Left renal cortex interstitium (tissue), 4 donors: ENCODE measurements at regions not wholly inside any gene's neighbourhood (a gene's known extent, or its start where the extent isn't known, plus 50 kb on each side); places are given as distances from the start of the nearest gene placed in this dataset.
"Not testable (repeated sequence)": the region's sequence is repeated elsewhere in the genome, so short reads cannot be mapped to it uniquely, and the experiment has no call there.

ENCODE experiments used
- DNase-seq, 4 donors: peaks; one replicate each; pipeline ENCODE4 v3.0.0-alpha.2; 2013; ENCODE audit warnings: low read depth in 4 of 4, low spot score in 2 of 4, missing footprints in 1 of 4

- no peak for DNase-seq
These were observed 115.6 kb upstream of the CDH5 start for GRCh38 chr16:66250686-66251431.

DNA sequence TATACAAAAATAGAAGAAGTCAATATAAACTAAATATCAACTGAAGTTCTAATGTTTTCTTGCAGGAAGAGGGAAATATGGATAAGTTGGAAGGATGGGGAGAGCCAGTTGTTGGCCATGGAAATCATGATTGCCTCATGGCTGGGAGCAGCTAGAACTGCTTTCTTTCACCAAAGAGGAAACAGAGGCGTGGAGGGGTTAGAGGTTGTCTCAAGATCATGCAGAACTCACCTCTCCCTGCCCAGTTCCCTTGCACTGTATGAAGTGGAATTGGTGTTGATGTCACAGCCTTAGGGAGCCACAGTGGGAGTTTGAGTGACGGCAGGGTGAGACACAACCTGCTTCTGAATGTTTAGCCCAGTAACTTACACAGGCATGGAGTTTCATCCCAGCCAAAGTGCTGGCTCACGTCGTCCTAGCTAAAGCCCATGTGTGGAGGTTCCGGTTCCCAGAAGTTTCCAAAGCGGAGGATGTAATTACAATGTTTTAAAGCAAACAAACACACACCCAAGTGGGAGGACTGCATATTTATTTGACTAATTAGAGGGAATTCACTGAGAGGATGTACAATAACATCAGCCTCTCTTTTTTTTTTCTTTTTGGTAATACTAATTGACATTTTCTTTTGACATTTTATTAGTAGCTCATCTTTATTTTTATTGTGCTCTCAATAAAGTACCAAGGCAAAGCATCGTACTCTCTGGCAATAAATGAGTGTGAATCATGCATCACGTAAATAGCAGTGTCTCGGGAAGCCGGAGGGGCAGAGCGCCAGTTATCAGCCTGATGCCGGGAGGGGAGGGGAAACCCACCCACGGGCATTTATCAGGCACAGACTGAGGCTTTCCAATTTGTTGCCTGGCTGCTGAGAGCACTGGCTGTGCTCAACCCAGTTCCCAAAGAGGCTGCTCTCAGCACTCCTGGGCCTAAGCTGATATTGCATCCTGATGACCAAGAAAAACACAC, 118.7 kb upstream of the CDH5 start:
- DNase-seq = no peak

- DNase-seq = no peak
These were observed 120.6 kb upstream of the CDH5 start for GRCh38 chr16:66245868-66246267.

DNA sequence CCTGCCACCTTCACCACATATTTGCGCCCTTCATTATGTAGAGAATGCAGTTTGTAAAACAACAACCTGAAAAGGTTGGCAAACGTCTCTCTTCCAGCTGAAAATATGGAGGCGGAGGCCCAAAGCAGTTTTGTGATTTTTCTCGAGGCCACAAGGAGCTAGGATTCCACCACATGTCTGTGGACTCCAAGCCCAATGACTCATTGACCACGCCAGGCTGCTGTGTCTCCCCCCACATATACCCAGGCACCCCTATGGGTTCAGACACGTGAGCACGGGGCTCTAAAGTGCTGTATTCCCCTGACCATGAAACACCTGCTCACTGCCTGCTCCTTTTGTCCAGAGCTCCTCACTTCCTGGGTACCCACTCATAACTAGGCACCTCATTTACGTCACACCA, 121.4 kb upstream of the CDH5 start:
- no peak for DNase-seq

DNA sequence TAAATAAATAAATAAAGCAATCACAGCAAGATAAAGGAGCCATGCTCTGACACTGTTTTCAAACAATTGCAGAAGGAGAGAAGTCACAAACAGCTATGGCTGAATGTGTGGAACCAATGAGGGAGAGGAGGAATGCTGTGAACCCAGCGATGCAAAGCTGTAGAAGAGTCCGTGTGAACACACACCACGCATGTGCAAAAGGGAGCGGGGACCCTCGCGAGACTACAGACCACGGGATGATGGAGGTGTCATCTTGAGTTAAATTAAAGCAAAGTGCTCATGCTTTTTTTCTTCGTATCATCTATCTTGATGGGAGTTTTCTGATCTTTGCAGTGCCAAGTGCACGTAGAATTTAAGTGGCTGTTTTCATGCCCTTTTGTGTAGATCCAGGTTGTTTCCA, 123.8 kb upstream of the CDH5 start:
- no peak for DNase-seq

DNA sequence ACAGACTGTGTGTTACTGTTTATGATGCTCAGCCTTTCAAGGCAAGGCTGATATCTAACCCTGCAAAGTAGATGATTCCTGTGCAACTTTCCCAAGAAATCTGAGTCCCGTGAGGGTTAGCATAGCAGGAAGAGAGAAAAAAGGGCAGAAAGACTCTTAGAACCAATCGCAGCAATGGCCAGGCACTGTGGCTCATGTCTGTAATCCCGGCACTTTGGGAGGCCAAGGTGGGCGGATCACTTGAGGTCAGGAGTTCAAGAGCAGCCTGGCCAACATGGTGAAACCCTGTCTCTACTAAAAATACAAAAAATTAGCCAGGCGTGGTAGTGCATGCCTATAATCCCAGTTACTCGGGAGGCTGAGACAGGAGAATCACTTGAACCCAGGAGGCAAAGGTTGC, 124.3 kb upstream of the CDH5 start:
- not testable (repeated sequence) for DNase-seq

DNA sequence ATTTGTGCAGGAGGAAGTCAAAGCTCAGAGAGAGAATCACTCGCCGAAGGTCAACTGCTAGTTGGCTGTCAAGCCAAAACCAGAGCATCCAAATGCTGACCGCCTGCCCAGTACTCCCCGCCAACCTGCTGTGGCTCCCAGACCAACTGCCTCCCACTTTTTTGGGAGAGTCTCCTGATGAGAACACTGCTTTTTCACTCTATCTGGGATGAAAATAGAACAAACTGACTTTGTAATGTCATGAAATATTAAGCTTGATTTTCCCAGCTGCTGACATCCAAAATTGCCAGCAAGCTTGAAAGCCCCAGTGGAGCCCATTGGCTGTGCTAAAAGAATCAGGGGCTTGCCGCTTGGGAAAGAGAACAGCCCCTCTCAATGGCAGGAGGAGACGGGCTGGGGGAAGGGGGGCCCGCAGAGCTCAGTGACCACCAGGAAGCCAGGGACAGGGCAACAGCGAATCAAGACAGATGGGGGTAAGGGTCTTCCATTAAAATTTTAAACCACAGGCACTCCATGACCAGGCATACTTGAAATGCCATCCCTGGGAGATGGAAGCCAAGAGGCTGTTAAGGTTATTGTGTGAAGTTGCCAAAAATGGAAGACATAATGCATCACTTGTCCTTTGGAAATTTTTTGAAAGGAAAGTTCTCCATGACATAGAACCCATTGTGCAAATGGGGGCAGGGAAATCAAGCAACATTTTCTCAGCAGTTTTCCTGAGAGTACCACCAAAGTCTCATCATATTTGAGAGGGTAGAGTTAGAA, 125.7 kb upstream of the CDH5 start:
- DNase-seq = no peak

GRCh38 chr16:66240088-66240487, 126.4 kb upstream of the CDH5 start:
- DNase-seq = no peak

DNA sequence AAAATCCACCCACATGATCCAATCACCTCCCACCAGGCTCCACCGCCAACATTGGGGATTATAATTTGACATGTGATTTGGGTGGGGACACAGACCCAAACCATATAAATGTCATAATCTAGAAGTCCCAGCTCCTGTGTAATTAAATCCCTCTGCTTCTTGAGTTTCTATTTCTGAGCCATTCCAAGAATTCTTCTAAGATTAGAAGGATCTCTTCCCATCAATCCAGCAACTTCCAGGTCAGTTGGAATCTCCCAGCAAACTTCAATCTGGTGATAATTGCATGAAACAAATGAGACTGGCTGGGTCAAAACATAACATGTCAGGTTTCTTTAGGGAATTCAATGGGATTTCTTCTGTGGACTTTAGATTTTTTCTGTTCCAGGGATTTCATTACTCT, 127.8 kb upstream of the CDH5 start:
- no peak for DNase-seq

DNA sequence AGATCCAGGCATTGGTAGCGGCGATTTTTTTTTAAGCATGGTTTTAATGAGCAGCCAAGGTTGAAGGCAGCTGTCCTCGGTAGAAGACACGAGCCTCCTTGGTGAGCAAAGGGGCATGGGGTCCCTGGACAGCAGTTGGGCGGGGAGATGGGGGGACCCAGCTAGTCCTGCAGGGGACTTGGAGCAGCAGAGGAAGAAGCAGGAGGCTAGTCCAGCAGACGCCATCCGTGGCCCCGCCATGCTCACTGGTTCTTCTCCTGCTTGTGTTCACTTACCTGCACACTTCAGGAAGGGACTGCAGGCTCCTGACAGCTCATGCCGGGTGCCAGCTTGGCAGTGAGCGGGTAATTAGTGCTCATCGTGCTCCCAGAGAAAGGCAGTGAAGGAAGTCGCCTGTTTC, 130.2 kb upstream of the CDH5 start:
- DNase-seq = no peak

DNA sequence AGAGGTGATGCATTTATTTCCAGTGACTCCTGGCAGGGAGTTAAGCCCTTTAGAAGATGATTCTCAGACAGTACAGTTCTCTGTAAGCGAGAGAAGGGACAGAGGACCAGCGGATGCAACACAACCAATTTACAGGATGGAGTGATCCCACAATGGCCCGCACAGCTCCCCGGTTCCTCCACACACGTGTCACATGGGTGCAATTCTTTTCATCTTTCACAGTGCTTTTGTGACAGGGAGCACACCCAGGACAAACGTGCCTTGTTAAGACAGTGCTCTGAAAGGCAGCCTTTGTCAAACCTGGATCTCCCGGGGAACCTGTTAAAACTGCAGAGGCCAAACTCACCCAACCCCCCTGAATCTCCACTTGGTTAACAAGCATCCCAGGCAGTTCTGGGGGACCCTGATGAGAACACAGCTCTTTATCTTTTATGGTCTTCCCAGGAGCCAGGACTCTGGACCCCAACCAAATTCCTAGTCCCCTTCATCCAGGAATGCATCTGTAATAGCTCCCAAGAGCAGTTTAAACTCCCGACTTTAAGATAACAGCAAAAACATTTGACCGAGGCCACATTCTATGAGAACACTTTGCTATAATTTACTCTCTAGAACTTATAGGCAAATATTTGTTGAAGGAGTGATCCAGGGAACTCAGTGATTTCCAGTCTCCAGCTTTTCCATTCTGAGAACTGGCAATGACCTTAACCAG, 134.9 kb upstream of the CDH5 start:
- DNase-seq = no peak

- no peak for DNase-seq
These were observed 136.8 kb upstream of the CDH5 start for GRCh38 chr16:66229651-66230050.

DNA sequence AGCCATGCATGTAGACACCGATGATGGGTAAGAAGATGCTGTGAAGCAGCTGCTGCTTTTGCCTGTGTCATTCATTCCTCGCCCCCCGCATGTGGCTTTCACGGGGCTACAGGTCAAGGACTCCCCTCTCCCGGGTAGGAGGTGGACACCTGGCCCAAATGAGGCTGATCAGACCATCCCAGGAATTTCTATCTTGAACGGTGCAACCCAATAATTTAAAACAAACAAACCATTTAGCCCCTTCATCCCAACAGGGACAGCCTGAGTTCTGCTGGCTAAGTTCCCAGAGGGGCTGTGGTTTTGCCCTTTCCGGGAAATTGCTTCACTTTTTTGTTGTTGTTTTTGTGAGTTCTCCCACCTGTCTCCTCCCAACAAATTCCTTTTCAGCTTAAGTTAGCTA, 137.7 kb upstream of the CDH5 start:
- no peak for DNase-seq

- no peak for DNase-seq
These were observed 138.5 kb upstream of the CDH5 start for GRCh38 chr16:66227766-66228530.

- no peak for DNase-seq
These were observed 139.7 kb upstream of the CDH5 start for GRCh38 chr16:66226762-66227161.

- DNase-seq = no peak
These were observed 140.8 kb upstream of the CDH5 start for GRCh38 chr16:66225696-66226095.

DNA sequence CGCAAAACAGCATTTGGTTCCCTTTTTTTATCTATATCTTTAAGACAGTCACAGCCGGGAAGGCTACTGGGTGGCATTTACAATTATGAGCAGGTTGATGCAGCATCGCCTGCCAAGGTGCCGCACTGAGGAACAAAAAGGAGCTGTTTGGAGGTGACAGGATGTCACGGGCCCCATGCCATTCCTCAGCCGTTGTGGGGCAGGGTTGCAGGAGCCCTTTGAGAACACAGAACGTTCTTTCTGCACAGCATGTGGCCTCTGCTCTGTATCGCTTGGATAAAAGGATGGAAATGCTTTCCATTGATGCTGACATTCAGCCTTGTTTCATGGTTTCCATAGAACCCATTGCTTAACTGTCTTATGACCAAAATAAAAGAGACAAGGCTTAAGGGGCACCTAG, 141.9 kb upstream of the CDH5 start:
- no peak for DNase-seq

GRCh38 chr16:66224186-66224585, 142.3 kb upstream of the CDH5 start:
- no peak for DNase-seq

DNA sequence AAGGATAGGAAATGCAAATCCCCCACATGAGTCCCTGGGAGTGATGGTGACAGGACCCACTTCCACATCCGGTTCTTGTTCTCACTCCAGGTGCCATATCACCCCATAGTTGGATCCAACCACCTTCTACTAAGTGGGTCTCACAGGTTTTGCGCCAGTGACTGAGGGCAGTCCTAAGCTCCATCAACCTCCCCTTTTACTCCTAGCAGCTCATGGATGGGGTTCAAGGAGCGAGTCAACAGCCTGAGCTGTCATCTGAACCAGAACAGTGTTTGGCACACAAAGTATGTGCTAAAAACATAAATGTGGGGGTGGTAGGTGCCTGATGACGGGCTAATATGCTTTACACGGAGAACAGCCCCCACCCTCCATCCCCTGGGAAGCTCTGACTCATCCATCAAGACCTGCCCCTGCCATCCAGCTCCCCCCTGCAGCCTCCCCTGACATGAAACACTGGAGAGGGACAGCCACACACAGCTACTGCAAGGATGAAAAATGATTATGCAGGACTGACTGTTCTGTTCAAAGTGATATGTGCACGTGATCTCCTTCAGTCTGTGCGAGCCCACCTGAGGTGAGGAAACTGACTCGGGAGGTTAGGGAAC, 143.2 kb upstream of the CDH5 start:
- no peak for DNase-seq
